ENCODE measurements at regions not wholly inside any gene's neighbourhood (a gene's known extent, or its start where the extent isn't known, plus 50 kb on each side); places are given as distances from the start of the nearest gene placed in this dataset.

GRCh38 chr6:168218785-168219566, 100.6 kb downstream of the DACT2 start:
- Histone ChIP-seq H3K27me3 (no peaks in the 10 kb centered on the region), H3K27ac (no peak overlapping the region), H3K36me3 (ENCODE audit: low read depth, missing control alignments) (no peaks in the 10 kb centered on the region), H3K9me3 (no peaks in the 10 kb centered on the region), H3K4me1 (no peaks in the 10 kb centered on the region), H3K4me3 (no peak overlapping the region)
- WGBS, 2 donors: 65 to 75% methylated on average over 12 of the region's 12 CpGs
- TF ChIP-seq CTCF (IDR thresholded peaks at IDR 0.05) (no peak), POLR2A (IDR thresholded peaks at IDR 0.05) (no peak)
- DNase-seq: no peak
- intact Hi-C loops (cut with DNase I; ENCODE audit: low total_unique reads): no loop called here

- Histone ChIP-seq H3K36me3 (ENCODE audit: low read depth, missing control alignments) (no peaks in the 10 kb centered on the region), H3K27ac (no peak overlapping the region), H3K4me1 (no peaks in the 10 kb centered on the region), H3K9me3 (no peaks in the 10 kb centered on the region), H3K27me3 (no peaks in the 10 kb centered on the region), H3K4me3 (no peak overlapping the region)
- TF ChIP-seq CTCF (IDR thresholded peaks at IDR 0.05) (no peak), POLR2A (IDR thresholded peaks at IDR 0.05) (no peak)
- intact Hi-C loops (cut with DNase I; ENCODE audit: low total_unique reads): no loop called here
- DNase-seq: no peak
- 79 to 82% methylated on average over 9 of the region's 9 CpGs for WGBS, 2 donors
These were observed 101.6 kb downstream of the DACT2 start for GRCh38 chr6:168217880-168218537.

- whole genome bisulfite sequencing, 2 donors: 86 to 93% methylated on average over 20 to 24 of the region's 24 CpGs
- no peak overlapping the region for H3K4me3 ChIP-seq
- H3K27ac ChIP-seq: no peak overlapping the region
- no peak for TF ChIP-seq POLR2A (IDR thresholded peaks at IDR 0.05)
- no peak for TF ChIP-seq CTCF (IDR thresholded peaks at IDR 0.05)
- no peaks in the 10 kb centered on the region for H3K4me1 ChIP-seq
- no peak for DNase-seq
- no peaks in the 10 kb centered on the region for H3K36me3 ChIP-seq (ENCODE audit: low read depth, missing control alignments)
- no peaks in the 10 kb centered on the region for H3K27me3 ChIP-seq
- intact Hi-C loops (cut with DNase I; ENCODE audit: low total_unique reads): no loop called here
- H3K9me3 ChIP-seq: no peaks in the 10 kb centered on the region
These were observed 102.2 kb downstream of the DACT2 start for GRCh38 chr6:168217216-168217879.

GRCh38 chr6:168216751-168217191, 102.8 kb downstream of the DACT2 start:
- Histone ChIP-seq H3K4me3 (no peak overlapping the region), H3K9me3 (no peaks in the 10 kb centered on the region), H3K27me3 (no peaks in the 10 kb centered on the region), H3K36me3 (ENCODE audit: low read depth, missing control alignments) (no peaks in the 10 kb centered on the region), H3K27ac (no peak overlapping the region), H3K4me1 (no peaks in the 10 kb centered on the region)
- 83 to 96% methylated on average over 12 to 16 of the region's 16 CpGs for WGBS, 2 donors
- intact Hi-C loops (cut with DNase I; ENCODE audit: low total_unique reads): no loop called here
- DNase-seq: no peak
- TF ChIP-seq CTCF (IDR thresholded peaks at IDR 0.05) (no peak), POLR2A (IDR thresholded peaks at IDR 0.05) (no peak)

Data from testis (tissue), 2 donors.